Esophagus (tissue), 2 donors: ENCODE measurements at regions not wholly inside any gene's neighbourhood (a gene's known extent, or its start where the extent isn't known, plus 50 kb on each side); places are given as distances from the start of the nearest gene placed in this dataset.
A peak's percentile ranks its signal among the peaks of the same experiment; 100 is the strongest.

ENCODE experiments used
- H3K27ac ChIP-seq, 2 donors: one replicate each; pipeline ENCODE4 v1.5.1; 2013; ENCODE audit warnings: low read depth in 2 of 2, mild to moderate bottlenecking in 2 of 2, inconsistent platforms in 1 of 2, low read length in 1 of 2, moderate library complexity in 1 of 2
- H3K27me3 ChIP-seq, 2 donors: one replicate each; pipeline ENCODE4 v1.6.1; 2013; ENCODE audit warnings: low read length in 2 of 2, control low read depth in 1 of 2, mild to moderate bottlenecking in 1 of 2; ENCODE audit not compliant: insufficient read depth in 2 of 2, control insufficient read depth in 1 of 2
- H3K36me3 ChIP-seq, 2 donors: one replicate each; pipeline ENCODE4 v1.6.1; 2013; ENCODE audit warnings: low read length in 1 of 2; ENCODE audit not compliant: control insufficient read depth in 2 of 2, insufficient read depth in 2 of 2
- H3K4me1 ChIP-seq, 2 donors: one replicate each; pipeline ENCODE4 v1.6.1; 2013; ENCODE audit warnings: low read length in 1 of 2; ENCODE audit not compliant: control insufficient read depth in 2 of 2, insufficient read depth in 2 of 2
- H3K4me3 ChIP-seq, 2 donors: one replicate each; pipeline ENCODE4 v1.5.1; 2013; ENCODE audit warnings: low read length in 2 of 2, mild to moderate bottlenecking in 2 of 2, low read depth in 1 of 2, moderate library complexity in 1 of 2
- H3K9me3 ChIP-seq, 2 donors: one replicate each; pipeline ENCODE4 v1.6.1; 2013; ENCODE audit warnings: mild to moderate bottlenecking in 2 of 2, low read depth in 1 of 2, low read length in 1 of 2, moderate library complexity in 1 of 2; ENCODE audit not compliant: control insufficient read depth in 2 of 2, insufficient read depth in 1 of 2
- WGBS, 2 donors: extraction: QIAGEN DNeasy Blood & Tissue Kit; methylation state at CpG; one replicate each; pipeline ENCODE4 v1.1.7; 2013; 5-methylcytosine and 5-hydroxymethylcytosine counted together
- donor health status: healthy with polysubstance abuse.
- donor health status: Bipolar disorder and iron deficiency.

DNA sequence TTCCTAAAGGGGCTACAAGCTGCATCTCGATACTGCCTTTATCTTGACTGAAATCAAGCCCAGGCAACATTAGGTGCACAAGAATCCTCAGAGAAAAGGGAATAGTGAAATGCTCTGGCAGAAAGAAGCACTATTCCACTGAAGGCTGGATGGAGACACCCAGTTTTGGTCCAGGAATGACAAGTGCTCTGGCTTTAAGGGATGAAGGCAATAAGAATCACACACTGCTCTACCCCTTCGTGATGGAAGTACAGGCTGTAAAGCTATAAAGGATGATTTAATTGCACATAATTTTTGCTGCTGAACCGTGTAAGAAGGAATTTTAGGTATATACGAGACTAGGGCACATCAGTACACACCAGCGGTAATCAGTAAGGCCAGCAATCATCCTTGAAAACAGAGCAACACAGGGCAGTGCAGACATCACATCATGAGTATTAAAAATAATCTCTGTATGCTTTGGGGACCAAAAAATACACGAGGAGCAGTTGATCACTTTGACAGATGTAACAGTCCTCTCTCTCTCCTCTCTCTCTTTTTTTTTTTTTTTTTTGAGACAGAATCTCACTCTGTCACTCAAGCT is 414.6 kb upstream of the TBL1XR1 start:
- Histone ChIP-seq H3K9me3 (no peaks in the 10 kb centered on the region), H3K27ac (no peak overlapping the region), H3K27me3 (no peaks in the 10 kb centered on the region), H3K4me1 (no peaks in the 10 kb centered on the region), H3K4me3 (no peak overlapping the region), H3K36me3 (no peaks in the 10 kb centered on the region)
- WGBS, 2 donors, result 53 to 58% methylated on average over 6 of the region's 6 CpGs

DNA sequence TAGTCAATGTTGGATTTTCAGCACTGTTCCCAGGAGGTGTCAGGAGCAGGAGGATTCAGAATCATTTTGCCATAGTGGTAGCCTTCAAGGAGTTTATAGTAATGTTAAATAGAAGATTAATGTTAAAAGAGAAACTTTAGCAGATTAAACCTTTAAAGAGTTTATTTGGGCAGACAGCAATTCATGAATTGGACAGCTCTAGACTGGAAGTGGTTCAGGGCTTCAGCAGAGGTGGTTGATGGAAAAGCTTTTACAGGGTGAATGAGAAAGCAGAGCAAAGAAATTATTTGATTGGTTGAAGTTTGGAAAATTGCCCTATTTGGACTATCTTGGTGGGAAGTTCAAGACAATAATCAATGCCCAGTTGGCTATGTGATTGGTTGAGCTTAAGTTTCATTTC is 416.6 kb upstream of the TBL1XR1 start:
- Histone ChIP-seq H3K9me3 (no peaks in the 10 kb centered on the region), H3K27ac (no peak overlapping the region), H3K36me3 (no peaks in the 10 kb centered on the region), H3K4me1 (no peaks in the 10 kb centered on the region), H3K27me3 (no peaks in the 10 kb centered on the region), H3K4me3 (no peak overlapping the region)

DNA sequence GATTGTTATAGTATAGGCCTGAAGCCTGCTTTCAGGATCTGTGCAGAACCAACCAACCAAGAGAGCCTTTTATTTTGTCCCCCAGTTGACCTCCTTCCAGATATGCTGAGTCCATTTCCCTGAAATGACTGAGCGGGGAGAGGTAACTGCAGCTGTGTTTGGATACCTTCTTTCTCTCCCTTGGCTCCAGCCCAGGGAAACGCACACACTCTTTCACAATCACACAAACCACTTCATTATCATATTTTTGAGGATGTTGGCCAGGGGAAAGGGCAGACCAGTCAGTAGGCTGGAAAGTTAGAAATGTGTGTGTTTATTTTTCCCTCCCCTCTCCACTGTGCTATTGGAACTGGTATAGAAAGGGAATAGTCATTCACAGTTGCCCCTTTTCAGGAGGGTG is 417.7 kb upstream of the TBL1XR1 start:
- no peaks in the 10 kb centered on the region for H3K27me3 ChIP-seq
- H3K27ac ChIP-seq, result no peak overlapping the region
- no peak overlapping the region for H3K4me3 ChIP-seq
- 24 to 29% methylated on average over 2 of the region's 2 CpGs for WGBS, 2 donors
- H3K4me1 ChIP-seq, result no peaks in the 10 kb centered on the region
- H3K9me3 ChIP-seq, result no peaks in the 10 kb centered on the region
- H3K36me3 ChIP-seq, result no peaks in the 10 kb centered on the region

DNA sequence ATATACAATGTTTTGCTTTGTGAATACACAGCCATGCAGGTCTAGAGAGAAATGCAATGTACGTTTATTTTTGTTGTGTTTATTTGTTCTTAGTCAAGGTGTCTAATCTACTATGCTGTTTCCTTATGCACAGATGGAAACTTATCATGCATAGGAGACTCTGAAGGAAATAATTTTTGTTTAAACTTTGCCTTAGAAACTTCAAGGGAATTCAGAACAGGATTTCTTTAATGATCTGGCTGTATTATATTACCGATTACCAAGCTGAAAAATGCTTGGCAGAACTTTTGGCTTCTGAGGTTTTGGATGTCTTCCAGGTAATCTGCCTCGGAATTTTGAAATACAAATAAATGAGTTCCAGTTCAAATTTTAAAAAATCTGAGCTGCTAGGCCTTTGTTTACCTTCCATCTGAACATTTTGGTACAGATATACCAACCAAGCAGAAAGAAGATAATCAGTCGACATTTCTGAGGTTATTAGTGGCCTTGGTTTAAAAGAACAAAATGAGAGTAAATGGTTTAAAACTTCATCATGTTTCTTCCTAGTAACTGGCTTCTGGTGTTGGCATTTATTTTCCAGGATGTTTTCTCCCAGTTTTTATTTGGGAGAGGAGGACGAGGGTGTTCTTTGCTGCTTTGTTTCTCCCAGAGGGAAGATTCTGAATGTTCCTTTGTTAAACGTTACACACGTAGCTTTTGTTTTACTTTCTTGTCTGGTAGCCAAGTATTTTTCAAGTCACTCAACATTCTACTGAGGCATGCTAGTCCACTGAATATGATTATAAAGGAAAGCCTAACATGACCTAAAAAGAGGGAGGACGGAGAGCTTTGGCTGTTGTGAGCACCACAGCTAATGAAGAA is 421.8 kb upstream of the TBL1XR1 start:
- WGBS, 2 donors, result 16 to 23% methylated on average over 8 of the region's 8 CpGs
- no peaks in the 10 kb centered on the region for H3K9me3 ChIP-seq
- no peak overlapping the region for H3K4me3 ChIP-seq
- H3K27me3 ChIP-seq, result no peaks in the 10 kb centered on the region
- peaks cover 0 to 4% of the 10 kb centered on the region in 2 donors for H3K4me1 ChIP-seq
- peak overlapping the region; percentile 55 to 75 for H3K27ac ChIP-seq
- no peaks in the 10 kb centered on the region for H3K36me3 ChIP-seq

DNA sequence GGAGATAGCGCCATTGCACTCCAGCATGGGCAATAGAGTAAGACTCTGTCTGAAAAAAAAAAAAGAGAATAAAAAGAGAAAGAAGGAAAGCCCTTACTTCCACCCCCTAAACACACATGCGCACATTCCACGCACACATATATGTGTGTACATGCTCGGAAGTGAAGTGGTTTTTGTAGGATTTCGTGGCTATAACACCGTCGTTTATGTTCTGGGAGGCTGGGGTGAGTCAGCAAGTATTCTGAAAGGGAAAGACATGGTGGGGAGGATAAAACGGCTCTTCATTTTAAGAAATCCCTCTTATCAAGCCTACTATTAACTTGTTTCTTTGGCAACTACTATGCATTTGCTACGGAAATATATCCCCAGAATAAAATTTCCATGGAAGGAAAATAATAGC is 422.8 kb upstream of the TBL1XR1 start:
- WGBS, 2 donors, result 92 to 93% methylated on average over 9 of the region's 9 CpGs
- Histone ChIP-seq H3K27me3 (no peaks in the 10 kb centered on the region), H3K4me3 (no peak overlapping the region), H3K9me3 (no peaks in the 10 kb centered on the region), H3K36me3 (no peaks in the 10 kb centered on the region), H3K27ac (no peak overlapping the region), H3K4me1 (peaks cover 0 to 4% of the 10 kb centered on the region in 2 donors)

GRCh38 chr3:177622520-177622919 is 425.2 kb upstream of the TBL1XR1 start:
- Histone ChIP-seq H3K27ac (no peak overlapping the region), H3K4me1 (peaks cover 0 to 4% of the 10 kb centered on the region in 2 donors), H3K9me3 (no peaks in the 10 kb centered on the region), H3K4me3 (no peak overlapping the region), H3K27me3 (no peaks in the 10 kb centered on the region), H3K36me3 (no peaks in the 10 kb centered on the region)
- WGBS, 2 donors, result 69 to 78% methylated on average over 1 of the region's 1 CpG

DNA sequence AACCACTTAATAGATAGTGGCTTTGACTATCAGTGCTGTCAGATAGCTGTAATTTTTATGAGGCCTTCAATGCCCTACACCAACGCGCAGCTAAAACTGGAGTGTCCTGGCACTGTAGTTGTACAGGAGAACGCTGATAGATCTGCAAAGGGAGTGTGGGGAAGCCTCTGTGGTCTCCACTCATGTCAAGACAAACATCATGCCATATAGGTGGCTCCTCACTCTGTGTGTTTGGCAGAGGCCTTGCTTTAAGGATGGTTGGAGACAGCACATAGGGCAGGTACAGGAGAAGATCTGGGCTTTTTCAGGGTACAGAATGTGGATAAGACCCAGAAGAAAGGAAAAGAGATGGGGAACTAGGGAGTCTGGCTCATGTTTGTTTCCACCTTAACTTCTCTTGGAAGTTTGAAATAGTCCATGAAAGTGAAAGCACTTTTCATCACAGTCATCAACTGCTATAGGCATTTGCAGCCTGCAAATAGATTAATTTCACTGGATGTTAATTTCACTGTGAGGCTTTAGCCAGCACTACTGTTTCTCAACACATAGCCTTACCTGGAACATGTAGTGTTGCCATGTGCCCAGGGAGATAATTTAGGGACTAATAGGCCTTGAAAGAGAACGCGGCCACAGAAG is 425.8 kb upstream of the TBL1XR1 start:
- Histone ChIP-seq H3K4me1 (peaks cover 0 to 4% of the 10 kb centered on the region in 2 donors), H3K27me3 (no peaks in the 10 kb centered on the region), H3K27ac (peak overlapping the region in 1 of 2 donors; percentile 7), H3K36me3 (no peaks in the 10 kb centered on the region), H3K9me3 (no peaks in the 10 kb centered on the region), H3K4me3 (no peak overlapping the region)
- 85% methylated on average over 5 of the region's 5 CpGs for WGBS, 2 donors

DNA sequence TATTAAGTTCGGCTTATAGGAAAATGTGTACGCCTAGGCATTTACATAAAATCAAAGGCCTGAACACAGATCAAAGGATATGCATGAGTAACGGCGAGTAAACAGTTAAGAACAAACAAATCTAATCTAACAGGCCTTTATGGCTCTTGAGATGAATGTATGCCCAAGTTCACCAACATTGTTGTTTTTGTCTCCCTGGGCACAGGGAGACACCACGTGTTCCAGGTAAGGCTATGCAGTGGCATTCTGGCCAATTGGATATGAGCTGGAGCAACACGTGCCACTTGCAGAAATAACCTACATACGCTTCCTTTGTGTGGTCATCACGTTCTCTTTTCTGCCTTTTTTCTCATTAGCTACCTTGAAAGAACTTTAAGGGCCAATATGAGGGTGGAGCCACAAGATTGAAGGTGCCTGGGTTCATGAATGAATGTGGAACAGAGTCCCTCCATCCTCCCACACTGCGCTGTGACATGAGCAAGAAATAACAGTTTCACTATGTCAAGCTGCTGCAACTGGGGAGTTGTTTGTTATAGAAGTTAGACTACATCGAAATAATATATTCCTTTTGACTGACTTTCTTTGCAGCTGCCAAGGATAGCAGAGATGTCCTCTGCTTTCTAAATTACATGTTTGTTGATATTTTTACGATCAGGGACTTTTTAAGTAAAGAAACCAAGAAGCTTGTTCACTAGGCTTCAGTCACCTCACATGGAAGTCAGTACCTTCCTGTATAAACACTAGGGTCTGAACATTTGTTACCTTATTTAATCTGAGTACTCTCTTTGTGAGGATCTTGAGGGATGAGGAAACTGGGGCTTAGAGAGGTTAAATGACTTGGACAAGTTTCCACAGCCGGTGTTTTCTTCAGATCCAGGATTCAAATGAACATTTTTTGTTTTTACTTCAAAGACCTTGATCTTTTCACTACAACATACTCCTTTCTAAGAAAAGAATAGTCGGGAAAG is 427.5 kb upstream of the TBL1XR1 start:
- Histone ChIP-seq H3K36me3 (no peaks in the 10 kb centered on the region), H3K9me3 (no peaks in the 10 kb centered on the region), H3K27ac (no peak overlapping the region), H3K4me1 (peaks cover 0 to 4% of the 10 kb centered on the region in 2 donors), H3K27me3 (no peaks in the 10 kb centered on the region), H3K4me3 (no peak overlapping the region)
- 73 to 78% methylated on average over 13 of the region's 13 CpGs for WGBS, 2 donors

DNA sequence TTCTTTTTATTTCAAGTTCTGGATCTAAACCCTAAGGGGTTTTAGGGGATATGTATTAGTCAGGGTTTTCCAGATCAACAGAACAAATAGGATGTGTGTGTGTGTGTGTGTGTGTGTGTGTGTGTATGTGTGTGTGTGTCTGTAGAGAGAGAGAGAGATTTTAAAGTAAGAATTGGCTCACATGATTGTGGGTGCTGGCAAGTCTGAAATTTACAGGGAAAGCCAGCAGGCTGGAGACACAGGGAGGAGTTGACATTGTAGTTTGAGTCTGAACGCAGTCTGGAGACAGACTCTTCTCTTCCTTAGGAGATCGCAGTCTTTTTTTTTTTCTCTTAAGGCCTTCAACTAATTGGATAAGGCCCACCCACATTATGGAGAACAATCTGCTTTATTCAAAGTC is 428.8 kb upstream of the TBL1XR1 start:
- Histone ChIP-seq H3K27me3 (no peaks in the 10 kb centered on the region), H3K4me3 (no peak overlapping the region)
- whole genome bisulfite sequencing, 2 donors, result 88 to 90% methylated on average over 2 of the region's 2 CpGs

More for the DNA sequence above, 428.8 kb upstream of the TBL1XR1 start:
- no peaks in the 10 kb centered on the region for H3K9me3 ChIP-seq
- H3K27ac ChIP-seq, result no peak overlapping the region
- H3K4me1 ChIP-seq, result peaks cover 0 to 4% of the 10 kb centered on the region in 2 donors
- H3K36me3 ChIP-seq, result no peaks in the 10 kb centered on the region
